Amniotic epithelial cell (primary cell): ENCODE measurements at regions not wholly inside any gene's neighbourhood (a gene's known extent, or its start where the extent isn't known, plus 50 kb on each side); places are given as distances from the start of the nearest gene placed in this dataset.
"Not testable (repeated sequence)": the region's sequence is repeated elsewhere in the genome, so short reads cannot be mapped to it uniquely, and the experiment has no call there.

Experiments
- DNase-seq: peaks from one replicate; pipeline ENCODE4 v3.0.0-alpha.2; 2010; ENCODE audit warnings: low read depth

- DNase-seq = no peak
Observed at GRCh38 chr12:38159591-38160317, 156.8 kb upstream of the ALG10B start.

- no peak for DNase-seq
Observed at GRCh38 chr12:38160318-38161122, 156.1 kb upstream of the ALG10B start.

- no peak for DNase-seq
Observed at GRCh38 chr12:38161123-38162000, 155.2 kb upstream of the ALG10B start.

- no peak for DNase-seq
Observed at GRCh38 chr12:38162013-38162412, 154.6 kb upstream of the ALG10B start.

GRCh38 chr12:38162708-38163441, 153.7 kb upstream of the ALG10B start:
- no peak for DNase-seq

GRCh38 chr12:38163442-38163801, 153.2 kb upstream of the ALG10B start:
- no peak for DNase-seq

GRCh38 chr12:38166225-38166624, 150.3 kb upstream of the ALG10B start:
- DNase-seq = no peak

GRCh38 chr12:38175538-38175937, 141.0 kb upstream of the ALG10B start:
- DNase-seq = no peak

- DNase-seq = not testable (repeated sequence)
Observed at GRCh38 chr12:38183617-38184016, 133.0 kb upstream of the ALG10B start.

- not testable (repeated sequence) for DNase-seq
Observed at GRCh38 chr12:38197286-38197685, 119.3 kb upstream of the ALG10B start.

- DNase-seq = no peak
Observed at GRCh38 chr12:38201461-38202276, 114.9 kb upstream of the ALG10B start.

- no peak for DNase-seq
Observed at GRCh38 chr12:38204831-38205230, 111.7 kb upstream of the ALG10B start.

- no peak for DNase-seq
Observed at GRCh38 chr12:38222011-38222410, 94.6 kb upstream of the ALG10B start.

- not testable (repeated sequence) for DNase-seq
Observed at GRCh38 chr12:38238328-38238727, 78.2 kb upstream of the ALG10B start.

GRCh38 chr12:38253778-38254177, 62.8 kb upstream of the ALG10B start:
- no peak for DNase-seq

- no peak for DNase-seq
Observed at GRCh38 chr12:38258411-38258810, 58.2 kb upstream of the ALG10B start.
